HG03521 (cell line): ENCODE measurements at regions not wholly inside any gene's neighbourhood (a gene's known extent, or its start where the extent isn't known, plus 50 kb on each side); places are given as distances from the start of the nearest gene placed in this dataset.
"Not testable (repeated sequence)": the region's sequence is repeated elsewhere in the genome, so short reads cannot be mapped to it uniquely, and the experiment has no call there.

Experiments used
- ATAC-seq: cut with Tn5 transposase; IDR thresholded peaks from one replicate; pipeline ENCODE4 v1.9.1; 2021; ENCODE audit warnings: mild to moderate bottlenecking, moderate library complexity; ENCODE audit not compliant: unreplicated experiment

DNA sequence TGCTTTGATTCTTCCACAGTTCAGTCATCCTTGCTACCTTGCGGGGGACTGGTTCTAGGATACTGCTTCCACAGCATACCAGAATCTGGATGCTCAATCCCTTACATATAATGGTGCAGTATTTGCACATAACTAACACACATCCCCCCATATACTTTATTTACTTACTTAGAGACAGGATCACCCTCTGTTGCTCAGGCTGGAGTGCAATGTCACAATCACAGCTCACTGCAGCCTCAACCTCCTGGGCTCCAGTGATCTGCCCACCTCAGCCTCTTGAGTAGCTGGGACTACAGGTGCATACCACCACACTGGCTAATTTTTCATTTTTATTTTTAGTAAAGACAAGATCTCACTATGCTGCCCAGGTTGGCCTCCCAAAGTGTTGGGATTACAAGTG, 112.2 kb downstream of the GOSR1 start:
- no peak for ATAC-seq

DNA sequence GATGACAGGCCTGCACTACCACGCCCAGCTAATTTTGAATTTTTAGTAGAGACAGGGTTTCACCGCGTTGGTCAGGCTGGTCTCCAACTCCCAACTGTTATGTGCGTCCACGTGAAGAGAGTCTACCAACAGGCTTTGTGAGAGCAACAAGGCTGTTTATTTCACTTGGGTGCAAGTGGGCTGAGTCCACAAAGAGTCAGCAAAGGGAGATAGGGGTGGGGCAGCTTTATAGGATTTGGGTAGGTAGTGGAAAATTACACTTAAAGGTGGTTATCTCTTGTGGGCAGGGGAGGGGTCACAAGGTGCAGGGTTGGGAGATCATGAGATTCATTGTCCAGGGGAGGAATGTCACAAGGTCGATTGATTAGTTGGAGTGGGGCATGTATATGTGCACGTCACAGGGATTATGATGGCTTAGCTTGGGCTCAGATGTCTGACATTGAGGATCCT, 111.6 kb downstream of the GOSR1 start:
- no peak for ATAC-seq

DNA sequence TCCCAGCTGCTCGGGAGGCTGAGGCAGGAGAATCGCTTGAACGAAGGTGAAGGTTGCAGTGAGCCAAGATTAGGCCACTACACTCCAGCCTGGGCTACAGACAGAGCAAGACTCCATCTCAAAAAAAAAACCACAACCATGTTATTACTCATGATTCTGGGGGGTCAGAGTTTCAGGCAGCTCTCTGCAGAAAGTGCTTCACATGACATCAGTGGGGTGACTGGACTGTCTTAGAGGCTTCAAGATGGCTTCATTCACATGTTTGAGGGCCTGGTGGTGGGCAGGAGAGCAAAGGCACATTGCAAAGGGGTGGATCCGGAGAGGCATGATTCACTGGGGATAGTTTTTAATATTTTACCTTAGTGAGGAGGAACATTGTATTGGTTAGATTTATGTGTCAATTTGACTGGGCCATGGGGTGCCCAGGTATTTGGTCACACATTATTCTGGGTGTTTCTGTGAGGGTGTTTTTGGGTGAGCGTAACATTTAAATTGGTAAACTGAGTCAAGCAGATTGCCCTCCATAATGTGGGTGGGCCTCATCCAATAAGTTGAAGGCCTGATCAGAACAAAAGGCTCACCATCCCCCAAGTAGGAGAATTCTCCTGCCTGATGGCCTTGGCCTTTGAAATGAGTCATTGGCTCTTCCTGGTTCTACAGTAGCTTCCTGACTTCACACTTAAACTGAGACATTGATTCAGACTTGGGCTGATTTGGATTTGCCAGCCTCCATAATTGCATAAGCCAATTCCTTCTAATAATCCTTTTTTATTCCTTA, 109.8 kb downstream of the GOSR1 start:
- no peak for ATAC-seq

DNA sequence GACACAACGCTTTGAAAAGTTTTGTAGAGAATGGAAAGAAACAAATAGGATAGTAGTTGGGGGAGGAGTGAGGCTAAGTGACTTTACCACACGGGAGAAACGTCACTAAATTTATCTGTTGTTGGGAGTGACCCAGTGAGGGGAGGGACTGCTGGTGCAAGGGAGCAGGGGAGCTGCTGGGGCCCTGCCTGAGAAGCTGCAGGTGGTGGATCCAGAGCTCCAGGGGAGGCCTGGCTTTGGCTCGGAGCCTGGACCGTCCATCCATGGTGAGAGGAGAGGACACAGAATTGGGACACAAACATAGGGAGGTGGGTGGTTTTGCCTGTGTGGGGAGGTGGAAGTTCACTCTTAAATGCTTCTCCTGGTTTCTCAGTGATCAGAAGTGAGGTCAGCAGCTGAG, 107.6 kb downstream of the GOSR1 start:
- ATAC-seq = no peak

DNA sequence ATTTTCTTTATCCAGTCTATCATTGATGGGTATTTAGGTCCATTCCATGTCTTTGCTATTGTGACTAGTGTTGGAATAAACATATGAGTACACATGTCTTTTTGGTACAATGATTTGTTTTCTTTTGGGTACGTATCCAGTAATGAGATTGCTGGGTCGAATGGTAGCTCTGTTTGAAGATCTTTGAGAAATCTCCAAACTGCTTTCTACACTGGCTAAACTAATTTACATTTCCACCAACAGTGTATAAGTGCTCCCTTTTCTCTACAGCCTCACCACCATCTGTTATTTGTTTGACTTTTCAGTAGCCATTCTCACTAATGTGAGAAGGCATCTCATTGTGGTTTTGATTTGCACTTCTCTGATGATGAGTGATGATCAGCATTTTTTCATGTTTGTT, 103.7 kb downstream of the GOSR1 start:
- no peak for ATAC-seq

DNA sequence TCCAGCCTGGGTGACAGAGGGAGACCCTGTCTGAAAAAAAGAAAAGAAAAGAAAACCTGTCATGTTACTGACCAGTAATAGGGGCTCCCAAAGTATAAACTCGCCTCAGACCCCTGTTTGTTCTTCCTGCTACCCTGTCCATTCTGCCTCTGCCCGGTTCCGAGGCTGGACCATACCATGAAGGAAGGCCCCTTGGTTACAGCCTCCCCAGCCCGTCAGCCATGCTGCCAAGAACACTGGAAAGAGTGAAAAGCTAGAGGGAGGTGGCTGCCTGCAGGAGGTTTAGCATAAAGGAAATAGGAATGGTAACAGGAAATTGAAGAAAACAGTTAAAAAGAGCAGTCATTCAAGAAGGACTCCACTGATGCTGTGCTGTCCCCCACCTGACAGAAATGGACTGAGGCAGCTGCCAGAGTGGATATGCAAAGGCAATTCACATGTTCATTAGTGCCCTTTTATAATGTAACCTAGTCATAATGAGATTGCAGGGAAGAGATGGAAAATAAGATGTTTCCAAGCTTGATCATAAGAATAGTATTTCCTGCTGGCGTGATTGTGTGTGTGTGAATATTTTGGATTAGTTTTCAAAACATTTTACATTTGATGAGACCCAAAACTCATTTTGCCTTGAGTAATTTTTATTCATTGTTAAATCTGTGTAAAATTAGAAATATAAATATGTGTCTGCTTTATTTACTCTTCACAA, 102.6 kb downstream of the GOSR1 start:
- ATAC-seq = no peak

DNA sequence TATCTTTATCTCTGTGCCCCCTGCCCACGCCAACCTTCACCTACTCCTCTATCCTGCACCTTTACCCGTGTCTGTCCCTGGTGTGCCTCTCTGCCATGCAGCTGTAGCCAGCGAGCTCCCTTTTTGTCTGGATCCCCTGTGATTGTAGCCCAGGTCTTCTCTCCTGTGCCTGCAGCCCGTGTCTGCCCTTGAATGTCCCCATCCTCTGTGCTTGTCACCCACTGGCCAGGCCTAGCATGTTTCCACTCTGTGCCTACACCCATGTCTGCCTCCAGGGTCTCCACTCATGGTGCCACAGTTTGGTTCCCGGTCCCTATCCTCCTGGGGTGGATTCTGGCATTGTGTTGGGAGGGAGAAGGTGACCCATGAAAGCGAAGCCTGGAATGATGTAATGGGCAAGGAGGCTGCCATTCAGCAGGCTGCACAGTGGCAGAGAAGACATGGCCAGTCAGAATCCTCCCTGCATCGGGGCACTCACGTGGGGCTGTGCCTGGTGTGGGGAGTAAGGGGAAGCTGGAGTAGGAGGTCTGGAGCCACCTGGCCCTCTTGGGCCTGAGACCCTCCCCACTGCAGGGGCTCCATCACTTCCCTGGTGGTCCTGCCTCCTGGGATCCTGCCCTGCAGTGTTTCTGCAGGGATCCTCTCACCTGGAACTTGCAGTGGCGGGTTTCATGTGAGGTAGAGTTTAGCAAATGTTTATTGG, 101.0 kb downstream of the GOSR1 start:
- not testable (repeated sequence) for ATAC-seq
